GM12878 (cell line): ENCODE measurements at regions not wholly inside any gene's neighbourhood (a gene's known extent, or its start where the extent isn't known, plus 50 kb on each side); places are given as distances from the start of the nearest gene placed in this dataset.

ENCODE experiments used
- ATAC-seq: fragments of 200-7000 bp; cut with Tn5 transposase; 3 replicates; pipeline ENCODE4 v1.9.1; 2020; ENCODE audit warnings: mild to moderate bottlenecking, moderate library complexity
- BruUV-seq: library from RNA; stranded (reverse); fragments of 400-500 nt; replicated peaks from 2 replicates; lab custom pipeline; 2021; lab: Mats Ljungman, UMichigan
- CTCF ChIA-PET: fragments of 300-600 bp; sonication (Branson Sonifier 250); formaldehyde crosslinking; extraction: SDS; loops from one replicate; lab custom pipeline; 2021; ENCODE audit warnings: inconsistent platforms; lab: Yijun Ruan, JAX
- POLR2A ChIA-PET: fragments of 350-600 bp; formaldehyde crosslinking; extraction: SDS; loops from one replicate; lab custom pipeline; 2021; ENCODE audit warnings: inconsistent platforms; lab: Charles Lee
- RAD21 ChIA-PET: fragments of 300-600 bp; sonication (Branson Sonifier 250); formaldehyde crosslinking; loops from one replicate; lab custom pipeline; 2023; ENCODE audit warnings: antibody characterized with exemption; ENCODE audit not compliant: unreplicated experiment; lab: Charles Lee
- SMC1A ChIA-PET: fragments of 300-600 bp; sonication (Branson Sonifier 250); formaldehyde crosslinking; loops from one replicate; lab custom pipeline; 2023; ENCODE audit not compliant: unreplicated experiment, uncharacterized antibody; lab: Charles Lee
- DNase-seq: peaks from one replicate; pipeline ENCODE4 v3.0.0-alpha.2; 2011; ENCODE audit warnings: low read depth, low spot score
- FAIRE-seq: peaks from 3 replicates; lab custom pipeline; 2011; peaks lifted over from hg19 to GRCh38; lab: Jason Lieb, UNC
- H2AFZ ChIP-seq: 2 replicates; pipeline ENCODE4 v1.6.0; 2011; ENCODE audit warnings: low read depth, low read length, control low read depth; ENCODE audit not compliant: control insufficient read depth
- H3K27ac ChIP-seq: 2 replicates; pipeline ENCODE4 v1.5.1; 2011; ENCODE audit warnings: control low read depth; ENCODE audit not compliant: control insufficient read depth, insufficient read depth
- H3K27me3 ChIP-seq, 2 experiments: replicated peaks in 1 of 2; 2 replicates each; pipeline versions ENCODE4 v1.6.0 to v1.6.1; 2011; ENCODE audit warnings: low read length in 1 of 2; ENCODE audit not compliant: control insufficient read depth in 2 of 2, insufficient read depth in 2 of 2
- H3K36me3 ChIP-seq, 2 experiments: 2 replicates each; pipeline ENCODE4 v1.5.1; 2011; ENCODE audit warnings: low read length in 1 of 2; ENCODE audit not compliant: control insufficient read depth in 2 of 2, insufficient read depth in 2 of 2
- H3K4me1 ChIP-seq: 2 replicates; pipeline ENCODE4 v1.6.1; 2011; ENCODE audit warnings: mild to moderate bottlenecking, low read length, moderate library complexity, mixed read lengths; ENCODE audit not compliant: control insufficient read depth, insufficient read depth
- H3K4me2 ChIP-seq: 2 replicates; pipeline ENCODE4 v1.6.0; 2011; ENCODE audit warnings: control low read depth; ENCODE audit not compliant: control insufficient read depth, insufficient read depth
- H3K4me3 ChIP-seq: fragments of 200-600 bp; sonication (generic); 2 replicates; pipeline ENCODE4 v1.5.1; 2016
- H3K79me2 ChIP-seq: 2 replicates; pipeline ENCODE4 v1.6.0; 2011; ENCODE audit warnings: low read length; ENCODE audit not compliant: control insufficient read depth, insufficient read depth
- H3K9ac ChIP-seq: 2 replicates; pipeline ENCODE4 v1.8.0; 2011; ENCODE audit warnings: low read length, control low read depth, mixed read lengths; ENCODE audit not compliant: control insufficient read depth, insufficient read depth
- H3K9me3 ChIP-seq: replicated peaks from 3 replicates; pipeline ENCODE4 v1.5.1; 2011; ENCODE audit warnings: mild to moderate bottlenecking, low read length; ENCODE audit not compliant: control insufficient read depth, insufficient read depth
- H4K20me1 ChIP-seq: 2 replicates; pipeline ENCODE4 v1.6.0; 2011; ENCODE audit not compliant: control insufficient read depth, insufficient read depth
- ASH2L ChIP-seq: fragments of 300-600, 200-600 bp; sonication (generic); IDR thresholded peaks from 2 replicates; pipeline ENCODE4 v1.6.1; 2017; ENCODE audit warnings: low read depth, mild to moderate bottlenecking, borderline replicate concordance
- HCFC1 ChIP-seq: fragments of 150-350 bp; IDR thresholded peaks from 2 replicates; pipeline ENCODE4 v1.6.1; 2014; ENCODE audit warnings: low read length
- HDAC2 ChIP-seq: fragments of 200-600 bp; sonication (generic); IDR thresholded peaks from 2 replicates; pipeline ENCODE4 v1.6.1; 2017
- TCF7 ChIP-seq: IDR thresholded peaks from 2 replicates; pipeline ENCODE4 v1.6.1; 2014; ENCODE audit warnings: antibody characterized with exemption, borderline replicate concordance
- in situ Hi-C: fragments of 300-500 bp; cut with MboI; formaldehyde crosslinking; loops from 9 replicates; pipeline ENCODE4 v1.14.3; 2018; ENCODE audit warnings: mixed read lengths
- intact Hi-C: fragments of 100-400 bp; cut with micrococcal nuclease; formaldehyde crosslinking; loops from one replicate; pipeline ENCODE4 v1.14.2; 2022; ENCODE audit not compliant: unreplicated experiment
- TF ChIP-seq, protein P1 (sequence below): IDR thresholded peaks from 2 replicates; pipeline ENCODE4 v1.6.1; 2012; ENCODE audit warnings: low read length, inconsistent platforms
- TF ChIP-seq, protein P2 (sequence below): IDR thresholded peaks from 2 replicates; pipeline ENCODE4 v1.6.1; 2011; ENCODE audit warnings: borderline replicate concordance, low read depth, mild to moderate bottlenecking, moderate library complexity, low read length; ENCODE audit not compliant: insufficient read depth, poor library complexity, severe bottlenecking

DNA sequence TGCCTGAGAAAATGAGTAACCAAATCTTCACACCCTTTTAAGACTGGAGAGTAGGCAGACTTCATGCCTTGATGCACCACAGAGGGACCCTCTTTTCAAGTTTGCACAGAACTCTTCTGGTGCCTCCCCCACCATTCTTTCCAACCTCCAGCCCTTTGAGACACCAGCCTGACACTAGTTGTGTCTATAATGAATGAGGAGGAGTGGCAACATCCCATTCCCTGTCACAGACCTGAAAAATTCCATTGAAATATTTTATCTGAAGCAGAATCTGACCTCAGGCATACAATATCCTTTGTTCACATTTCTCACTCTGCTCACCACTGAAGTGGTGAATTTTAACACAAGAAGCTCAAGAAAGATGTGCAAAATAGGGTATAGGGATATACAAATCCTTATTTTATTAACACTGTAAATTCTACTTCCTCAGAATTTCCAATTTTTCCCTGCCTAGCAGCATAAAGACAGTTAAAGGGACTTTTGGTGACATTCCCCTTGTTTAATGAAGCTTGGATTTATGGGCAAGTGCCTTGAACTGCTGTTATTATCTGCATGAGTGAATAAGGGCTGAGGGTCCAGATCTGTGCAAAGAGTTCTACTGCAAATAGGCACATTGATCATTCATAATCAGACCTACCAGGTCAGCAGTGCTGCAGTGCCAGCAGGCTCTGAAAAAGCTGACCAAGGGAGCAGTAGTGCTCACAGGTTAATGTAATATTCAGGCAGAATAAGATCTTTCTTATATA, 149.9 kb upstream of the PAQR3 start:
- in situ Hi-C loops: no loop called here
- POLR2A ChIA-PET: no interaction called here
- Histone ChIP-seq H3K27ac (no peak overlapping the region), H2AFZ (no peak overlapping the region), H4K20me1 (no peaks in the 10 kb centered on the region), H3K4me1 (no peaks in the 10 kb centered on the region), H3K27me3 (no peaks in the 10 kb centered on the region), H3K79me2 (no peaks in the 10 kb centered on the region), H3K4me2 (no peak overlapping the region), H3K9ac (no peak overlapping the region), H3K36me3 (no peaks in the 10 kb centered on the region), H3K9me3 (no peaks in the 10 kb centered on the region), H3K4me3 (no peak overlapping the region)
- intact Hi-C loops: no loop called here
- BruUV-seq: no TSS peak
- DNase-seq (no peak), ATAC-seq (no peak), FAIRE-seq (no peak)
- SMC1A ChIA-PET: interaction anchor here (0.7 to 1.6 kb wide), 10 partner anchors 9 to 158 kb away, joined by 3 to 6 read pairs (median 4); no protein-coding TSS in a partner anchor
- no peak for TF ChIP-seq ASH2L
- no peak for TF ChIP-seq HCFC1
- TF ChIP-seq TCF7: no peak
- no peak for TF ChIP-seq HDAC2
- TF ChIP-seq, protein P1, sequence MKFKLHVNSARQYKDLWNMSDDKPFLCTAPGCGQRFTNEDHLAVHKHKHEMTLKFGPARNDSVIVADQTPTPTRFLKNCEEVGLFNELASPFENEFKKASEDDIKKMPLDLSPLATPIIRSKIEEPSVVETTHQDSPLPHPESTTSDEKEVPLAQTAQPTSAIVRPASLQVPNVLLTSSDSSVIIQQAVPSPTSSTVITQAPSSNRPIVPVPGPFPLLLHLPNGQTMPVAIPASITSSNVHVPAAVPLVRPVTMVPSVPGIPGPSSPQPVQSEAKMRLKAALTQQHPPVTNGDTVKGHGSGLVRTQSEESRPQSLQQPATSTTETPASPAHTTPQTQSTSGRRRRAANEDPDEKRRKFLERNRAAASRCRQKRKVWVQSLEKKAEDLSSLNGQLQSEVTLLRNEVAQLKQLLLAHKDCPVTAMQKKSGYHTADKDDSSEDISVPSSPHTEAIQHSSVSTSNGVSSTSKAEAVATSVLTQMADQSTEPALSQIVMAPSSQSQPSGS: no peak
- TF ChIP-seq, protein P2, sequence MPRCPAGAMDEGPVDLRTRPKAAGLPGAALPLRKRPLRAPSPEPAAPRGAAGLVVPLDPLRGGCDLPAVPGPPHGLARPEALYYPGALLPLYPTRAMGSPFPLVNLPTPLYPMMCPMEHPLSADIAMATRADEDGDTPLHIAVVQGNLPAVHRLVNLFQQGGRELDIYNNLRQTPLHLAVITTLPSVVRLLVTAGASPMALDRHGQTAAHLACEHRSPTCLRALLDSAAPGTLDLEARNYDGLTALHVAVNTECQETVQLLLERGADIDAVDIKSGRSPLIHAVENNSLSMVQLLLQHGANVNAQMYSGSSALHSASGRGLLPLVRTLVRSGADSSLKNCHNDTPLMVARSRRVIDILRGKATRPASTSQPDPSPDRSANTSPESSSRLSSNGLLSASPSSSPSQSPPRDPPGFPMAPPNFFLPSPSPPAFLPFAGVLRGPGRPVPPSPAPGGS: no peak
- CTCF ChIA-PET: interaction anchor here (1.2 to 2.2 kb wide), 3 partner anchors 10 to 24 kb away, joined by 3 to 5 read pairs (median 4); no protein-coding TSS in a partner anchor
- RAD21 ChIA-PET: no interaction called here
